GM04504 (cell line): ENCODE measurements at regions not wholly inside any gene's neighbourhood (a gene's known extent, or its start where the extent isn't known, plus 50 kb on each side); places are given as distances from the start of the nearest gene placed in this dataset.

Source experiments
- DNase-seq: peaks from one replicate; pipeline ENCODE4 v3.0.0-alpha.2; 2012; ENCODE audit warnings: low read depth

DNA sequence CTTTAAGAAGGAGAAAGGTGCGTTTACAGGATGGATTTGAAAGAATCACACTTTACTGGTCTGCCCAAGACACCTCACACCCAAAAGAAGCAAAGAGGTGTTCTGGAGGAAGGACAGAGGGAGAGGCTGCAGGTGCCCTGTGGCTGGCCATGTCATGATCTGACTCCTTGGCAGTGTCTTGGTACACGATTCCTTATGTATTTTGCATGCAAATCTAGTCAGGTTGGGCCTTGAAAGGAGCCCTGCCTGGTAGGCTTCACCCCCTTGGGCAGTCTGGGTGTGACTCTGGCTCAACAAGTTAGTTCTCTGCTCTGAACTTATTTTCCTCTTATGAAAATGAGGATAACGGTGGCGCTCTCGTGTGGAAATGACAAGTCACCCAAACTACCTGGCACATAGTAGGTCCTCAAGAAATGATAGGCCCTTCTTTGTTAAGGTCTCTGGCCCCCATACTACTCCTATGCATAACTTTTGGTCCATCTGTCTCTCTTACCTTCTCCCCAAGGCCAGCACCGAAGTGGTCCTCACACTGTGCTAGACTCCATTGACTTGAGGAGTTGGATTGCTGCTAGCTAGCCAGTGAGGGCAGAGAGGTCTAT is 212.5 kb downstream of the SEMA6A start:
- no peak for DNase-seq

- peak; percentile 1 for DNase-seq
These were observed 213.3 kb downstream of the SEMA6A start for GRCh38 chr5:116361171-116361967.

DNA sequence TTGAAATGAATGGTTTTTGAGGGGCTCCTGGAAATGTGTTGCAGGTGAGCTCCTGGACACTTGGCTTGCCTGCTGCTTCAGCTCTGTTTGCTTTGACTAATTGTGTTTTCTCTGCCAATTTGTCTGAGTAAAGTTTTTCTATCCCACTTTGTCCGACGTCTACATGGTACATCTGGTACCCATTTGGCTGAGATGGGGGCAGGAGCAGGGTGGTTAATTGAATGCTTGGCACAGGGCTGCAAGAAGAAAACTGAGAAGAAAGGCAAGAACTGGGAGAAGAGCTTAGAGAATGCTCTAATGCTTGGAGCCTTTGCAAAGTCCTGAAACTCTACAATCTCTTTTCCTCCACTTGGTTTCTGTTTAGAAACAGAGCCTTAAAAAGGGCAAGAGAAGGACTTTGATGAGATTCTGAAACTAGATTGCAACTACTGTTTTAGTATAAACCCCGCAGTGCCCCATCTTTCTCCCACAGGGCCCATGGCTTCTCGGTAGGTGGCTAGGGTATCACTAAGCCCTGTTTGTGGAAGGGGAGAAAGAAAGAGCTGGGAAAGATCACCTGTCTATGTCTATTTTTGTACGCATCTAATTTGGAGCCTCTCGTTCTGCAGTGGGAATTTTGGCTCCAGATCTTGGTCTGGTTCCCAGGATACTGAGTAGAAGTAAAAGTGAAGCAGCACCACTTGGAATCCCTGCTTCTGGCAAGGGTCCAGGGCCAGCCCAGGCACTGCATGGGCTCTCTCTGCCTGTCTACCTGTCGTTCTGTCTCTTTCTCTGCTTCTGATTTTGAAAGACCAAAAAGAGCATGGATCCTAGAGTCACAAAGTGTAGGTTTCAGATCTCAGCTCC is 214.4 kb downstream of the SEMA6A start:
- DNase-seq, result peak; percentile 6

- DNase-seq, result no peak
These were observed 215.0 kb downstream of the SEMA6A start for GRCh38 chr5:116359592-116359991.

DNA sequence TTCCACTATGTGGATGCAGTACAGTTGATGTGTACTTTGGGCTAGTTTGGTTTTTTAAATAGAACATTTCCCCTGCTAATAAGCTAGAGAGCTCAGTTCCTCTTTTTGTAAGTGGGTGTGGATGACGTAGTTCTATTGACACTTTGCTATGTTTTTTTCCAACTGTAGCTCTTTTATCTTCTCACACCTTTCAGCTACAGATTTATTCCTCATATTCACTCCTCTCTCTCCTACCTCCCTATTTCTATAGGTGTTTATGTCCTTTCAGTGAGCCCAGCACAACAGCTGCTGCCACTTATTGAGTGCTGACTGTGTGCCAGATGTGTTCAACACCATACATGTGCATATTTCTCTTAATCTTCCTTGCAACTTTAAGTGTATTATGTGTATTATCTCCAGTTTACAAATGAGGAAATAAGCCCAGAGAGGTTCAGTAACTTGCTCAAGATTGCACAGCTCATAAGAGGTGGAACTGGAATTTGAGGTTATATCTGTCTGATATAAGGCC is 215.7 kb downstream of the SEMA6A start:
- no peak for DNase-seq

DNA sequence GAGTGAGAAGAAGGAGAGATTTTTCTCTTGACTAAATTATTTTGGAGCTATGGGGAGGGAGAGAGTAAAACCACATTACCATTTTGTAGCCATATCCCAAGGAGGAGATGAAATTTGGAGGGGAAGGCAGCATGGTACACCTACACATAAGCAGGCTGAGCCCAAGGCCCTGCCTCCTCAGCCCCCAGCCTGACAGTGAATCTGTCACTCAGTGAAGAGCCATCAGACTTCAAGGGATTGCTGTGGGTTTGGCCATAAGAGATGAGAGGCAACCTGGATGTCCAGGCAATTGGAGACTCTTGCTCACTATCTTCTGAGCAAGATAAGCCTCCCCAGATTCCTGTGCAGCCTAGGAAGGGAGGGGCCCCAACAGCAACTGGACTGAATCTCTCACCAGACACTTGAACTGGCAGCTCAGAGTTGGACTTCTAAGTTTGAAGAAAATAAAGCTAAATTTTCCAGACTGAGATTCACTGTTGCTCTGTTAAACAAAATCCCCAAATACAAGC is 216.6 kb downstream of the SEMA6A start:
- DNase-seq, result no peak

GRCh38 chr5:116355819-116356601 is 218.6 kb downstream of the SEMA6A start:
- no peak for DNase-seq

- no peak for DNase-seq
These were observed 219.9 kb downstream of the SEMA6A start for GRCh38 chr5:116354699-116355098.

DNA sequence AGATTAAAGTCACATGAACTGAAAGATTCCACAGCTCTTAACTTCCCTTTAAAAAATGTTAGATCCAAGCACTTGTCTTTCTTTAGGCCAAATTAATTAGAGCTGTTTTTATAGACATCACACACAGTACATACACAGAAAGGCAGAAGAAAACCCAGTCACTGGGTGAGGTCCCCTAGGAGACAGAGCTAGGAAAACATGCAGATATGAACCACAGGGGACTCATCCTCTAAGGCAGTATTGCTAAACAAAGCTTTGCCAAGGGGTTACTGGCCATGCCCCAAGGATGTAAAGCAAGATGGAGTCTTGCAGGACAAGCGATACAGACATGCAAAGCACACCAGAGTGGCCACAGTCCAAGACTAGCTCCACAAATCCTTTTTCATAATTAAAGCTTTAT is 227.0 kb downstream of the SEMA6A start:
- no peak for DNase-seq

DNA sequence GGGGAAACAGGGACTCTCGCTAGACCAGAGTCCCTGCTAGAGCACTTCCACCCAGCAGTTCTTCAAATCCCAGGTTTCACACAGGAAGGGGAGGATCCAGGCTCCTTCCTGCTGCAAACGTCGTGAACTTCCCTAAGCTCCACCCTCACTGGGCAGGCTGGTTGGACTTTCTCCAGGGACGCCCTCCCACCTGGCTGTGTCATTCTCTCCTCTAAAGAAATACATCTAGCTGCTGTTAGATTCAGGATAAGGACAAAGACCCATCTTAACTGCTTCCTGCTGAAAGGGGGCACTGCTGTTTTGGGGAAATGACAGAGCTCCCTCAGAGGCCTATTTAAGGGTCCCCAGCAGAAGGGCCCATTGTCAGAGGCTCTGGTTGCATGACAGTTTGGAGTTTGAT is 230.7 kb downstream of the SEMA6A start:
- DNase-seq, result no peak
